Gastrocnemius medialis (tissue), 4 donors: ENCODE measurements at regions not wholly inside any gene's neighbourhood (a gene's known extent, or its start where the extent isn't known, plus 50 kb on each side); places are given as distances from the start of the nearest gene placed in this dataset.
A peak's percentile ranks its signal among the peaks of the same experiment; 100 is the strongest.

Experiments
- ATAC-seq, 2 donors: fragments of 150-250 bp; one replicate each; pipeline ENCODE4 v1.9.1; 2016
- DNase-seq, 2 donors: peaks; one replicate each; pipeline ENCODE4 v3.0.0-alpha.2; 2019
- H3K27ac ChIP-seq, 4 donors: fragments of 200-600 bp; sonication (generic); 1 replicate in 1 of 4; 2 replicates in 3 of 4; pipeline ENCODE4 v1.5.1; 2016 to 2018; ENCODE audit warnings: mild to moderate bottlenecking in 2 of 4, moderate library complexity in 1 of 4
- H3K27me3 ChIP-seq, 3 donors: fragments of 200-600 bp; sonication (generic) in 2 of 3; 1 replicate in 1 of 3; 2 replicates in 2 of 3; pipeline versions ENCODE4 v1.5.1 to v1.6.0; 2016 to 2019; ENCODE audit warnings: mild to moderate bottlenecking in 1 of 3, moderate library complexity in 1 of 3
- H3K36me3 ChIP-seq, 2 donors: fragments of 200-600 bp; sonication (generic) in 1 of 2; one replicate each; pipeline ENCODE4 v1.5.1; 2017 to 2018
- H3K4me1 ChIP-seq, 2 donors: fragments of 200-600 bp; sonication (generic) in 1 of 2; one replicate each; pipeline ENCODE4 v1.5.1; 2016 to 2017; ENCODE audit warnings: mild to moderate bottlenecking in 2 of 2
- H3K4me3 ChIP-seq, 4 donors: fragments of 200-600 bp; sonication (generic) in 3 of 4; 1 replicate in 1 of 4; 2 replicates in 3 of 4; pipeline ENCODE4 v1.5.1; 2016 to 2019; ENCODE audit warnings: mild to moderate bottlenecking in 2 of 4
- H3K9me3 ChIP-seq, 3 donors: fragments of 200-600 bp; sonication (generic) in 2 of 3; 1 replicate in 1 of 3; 2 replicates in 2 of 3; pipeline ENCODE4 v1.5.1; 2016 to 2019
- CTCF ChIP-seq, 5 experiments: fragments of 450-650 bp in 3 of 5; fragments of 200-600 bp in 2 of 5; sonication (generic) in 2 of 5; IDR thresholded peaks in 4 of 5; conservative IDR thresholded peaks in 1 of 5; 1 replicate in 4 of 5; 2 replicates in 1 of 5; pipeline ENCODE4 v1.5.1; 2016 to 2019; ENCODE audit warnings: antibody characterized with exemption in 5 of 5, mild to moderate bottlenecking in 3 of 5, moderate library complexity in 3 of 5
- POLR2A ChIP-seq, 2 donors: fragments of 450-650 bp; IDR thresholded peaks; one replicate each; pipeline ENCODE4 v1.6.1; 2017; ENCODE audit warnings: antibody characterized with exemption in 2 of 2, mild to moderate bottlenecking in 2 of 2, moderate library complexity in 2 of 2
- in situ Hi-C, 4 donors: fragments of 200-750 bp; cut with MboI; loops; one replicate each; pipeline versions ENCODE4 v1.15.0 to v1.8.0; 2017; ENCODE audit warnings: low sequenced_read_pairs in 4 of 4
- intact Hi-C: fragments of 100-400 bp; cut with DNase I; formaldehyde crosslinking; loops from one replicate; pipeline ENCODE4 v1.15.1; 2023; ENCODE audit warnings: low total_unique reads

GRCh38 chr7:66413379-66414114 lies 208.4 kb downstream of the TPST1 start:
- no peaks in the 10 kb centered on the region for H3K9me3 ChIP-seq
- peaks cover 0 to 7% of the 10 kb centered on the region in 2 donors for H3K4me1 ChIP-seq
- H3K4me3 ChIP-seq, result peak overlapping the region; percentile 57 to 80 (median 58)
- H3K27ac ChIP-seq, result peak overlapping the region; percentile 38 to 72 (median 60)
- no peaks in the 10 kb centered on the region for H3K27me3 ChIP-seq
- DNase-seq, result peak; percentile 28 to 62
- peak; percentile 75 to 83 for ATAC-seq
- intact Hi-C loops, result loop anchor here (2.0 to 5.0 kb wide), 3 partner anchors 79 to 381 kb away; partner anchors contain the start of gene ASL
- peak in 4 of 5 experiments; percentile 10 to 32 (median 30) for TF ChIP-seq CTCF (IDR thresholded peaks at IDR 0.05 in 4 of 5, conservative IDR thresholded peaks at IDR 0.05 in 1 of 5)
- TF ChIP-seq POLR2A (IDR thresholded peaks at IDR 0.05), result no peak
- H3K36me3 ChIP-seq, result no peaks in the 10 kb centered on the region
- in situ Hi-C loops, result no loop called here

GRCh38 chr7:66415659-66416265 lies 210.6 kb downstream of the TPST1 start:
- H3K9me3 ChIP-seq, result no peaks in the 10 kb centered on the region
- H3K4me1 ChIP-seq, result peaks cover 0 to 7% of the 10 kb centered on the region in 2 donors
- DNase-seq, result no peak
- no peak overlapping the region for H3K27ac ChIP-seq
- in situ Hi-C loops (no loop called here), intact Hi-C loops (loop anchor here (2.0 kb wide), 1 partner anchor 77 kb away; no protein-coding TSS in a partner anchor)
- TF ChIP-seq CTCF (IDR thresholded peaks at IDR 0.05 in 4 of 5, conservative IDR thresholded peaks at IDR 0.05 in 1 of 5), result no peak
- no peak for TF ChIP-seq POLR2A (IDR thresholded peaks at IDR 0.05)
- H3K36me3 ChIP-seq, result no peaks in the 10 kb centered on the region
- no peaks in the 10 kb centered on the region for H3K27me3 ChIP-seq
- no peak overlapping the region for H3K4me3 ChIP-seq
- ATAC-seq, result no peak

DNA sequence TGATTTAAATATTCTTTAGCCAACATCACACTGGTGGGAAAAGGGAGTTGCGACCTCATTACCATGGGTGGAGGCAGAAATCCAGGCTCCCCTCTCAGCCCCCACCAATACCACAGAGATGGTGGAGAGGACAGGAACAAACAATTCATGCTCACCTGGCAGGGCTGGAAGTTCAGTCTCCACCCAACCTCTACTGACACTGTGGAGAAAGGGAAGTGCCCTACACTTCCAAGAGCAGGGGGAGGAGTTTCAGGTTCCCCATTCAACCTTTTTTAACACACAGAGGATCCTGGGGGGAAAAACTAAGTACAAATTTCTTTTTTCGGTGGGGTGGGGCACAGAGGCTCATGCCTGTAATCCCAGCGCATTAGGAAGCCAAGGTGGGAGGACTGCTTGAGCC lies 210.1 kb upstream of the KCTD7 start:
- no peaks in the 10 kb centered on the region for H3K36me3 ChIP-seq
- DNase-seq, result no peak
- H3K9me3 ChIP-seq, result no peaks in the 10 kb centered on the region
- H3K4me3 ChIP-seq, result no peak overlapping the region
- no peak for ATAC-seq
- TF ChIP-seq POLR2A (IDR thresholded peaks at IDR 0.05) (no peak), CTCF (IDR thresholded peaks at IDR 0.05 in 4 of 5, conservative IDR thresholded peaks at IDR 0.05 in 1 of 5) (no peak)
- no peaks in the 10 kb centered on the region for H3K27me3 ChIP-seq
- in situ Hi-C loops, result no loop called here
- no peak overlapping the region for H3K27ac ChIP-seq
- intact Hi-C loops, result no loop called here
- H3K4me1 ChIP-seq, result peaks cover 0 to 7% of the 10 kb centered on the region in 2 donors

GRCh38 chr7:66419210-66419609 lies 209.5 kb upstream of the KCTD7 start:
- ATAC-seq (no peak), DNase-seq (no peak)
- in situ Hi-C loops, result no loop called here
- Histone ChIP-seq H3K36me3 (no peaks in the 10 kb centered on the region), H3K27me3 (no peaks in the 10 kb centered on the region), H3K4me1 (peaks cover 0 to 1% of the 10 kb centered on the region in 2 donors), H3K9me3 (no peaks in the 10 kb centered on the region), H3K27ac (no peak overlapping the region), H3K4me3 (no peak overlapping the region)
- intact Hi-C loops, result no loop called here
- TF ChIP-seq CTCF (IDR thresholded peaks at IDR 0.05 in 4 of 5, conservative IDR thresholded peaks at IDR 0.05 in 1 of 5), result no peak
- TF ChIP-seq POLR2A (IDR thresholded peaks at IDR 0.05), result no peak
